ENCODE measurements at regions not wholly inside any gene's neighbourhood (a gene's known extent, or its start where the extent isn't known, plus 50 kb on each side); places are given as distances from the start of the nearest gene placed in this dataset.

GRCh38 chr21:28068455-28069358, 924.0 kb downstream of the LTN1 start:
- H3K4me1 Mint-ChIP-seq (ENCODE audit: low read depth, unreplicated experiment) = peaks cover 5% of the 10 kb centered on the region
- H3K4me1 ChIP-seq (ENCODE audit: insufficient read depth, low read length) = no peaks in the 10 kb centered on the region
- no peak overlapping the region for H3K27ac Mint-ChIP-seq (ENCODE audit: unreplicated experiment)
- H3K27me3 Mint-ChIP-seq (ENCODE audit: low read depth, unreplicated experiment) = no peaks in the 10 kb centered on the region
- no peaks in the 10 kb centered on the region for H3K9me3 ChIP-seq (ENCODE audit: insufficient read depth, low read depth, low read length)
- H2AFZ ChIP-seq (ENCODE audit: low read depth, low read length) = no peak overlapping the region
- no peak overlapping the region for H3K27ac ChIP-seq (ENCODE audit: low read depth, low read length)
- no peak overlapping the region for H3K9ac ChIP-seq (ENCODE audit: low read length)
- H3K79me2 ChIP-seq (ENCODE audit: insufficient read depth, low read length) = no peaks in the 10 kb centered on the region
- FAIRE-seq = no peak
- no peak for TF ChIP-seq CTCF (IDR thresholded peaks at IDR 0.05; ENCODE audit: insufficient read depth, low read depth, low read length)
- TF ChIP-seq EZH2 (IDR thresholded peaks at IDR 0.05; ENCODE audit: insufficient read depth, low read length) = no peak
- no peak overlapping the region for H3K4me3 Mint-ChIP-seq (ENCODE audit: unreplicated experiment)
- H3K4me3 ChIP-seq (ENCODE audit: insufficient read depth, low read depth, low read length) = no peak overlapping the region
- H3K36me3 Mint-ChIP-seq (ENCODE audit: low read depth, unreplicated experiment) = peaks cover 4% of the 10 kb centered on the region
- peak overlapping the region; percentile 51 for H3K4me2 ChIP-seq (ENCODE audit: low read length)
- DNase-seq (ENCODE audit: low read depth) = no peak
- H3K36me3 ChIP-seq (ENCODE audit: insufficient read depth, low read length) = no peaks in the 10 kb centered on the region
- peaks cover 11% of the 10 kb centered on the region for H3K9me3 Mint-ChIP-seq (ENCODE audit: unreplicated experiment)
- H3K27me3 ChIP-seq (ENCODE audit: insufficient read depth, low read length) = peaks cover 4% of the 10 kb centered on the region
- H4K20me1 ChIP-seq (ENCODE audit: insufficient read depth, low read length) = no peaks in the 10 kb centered on the region

- H3K4me3 ChIP-seq (ENCODE audit: insufficient read depth, low read depth, low read length) = no peak overlapping the region
- H3K4me1 ChIP-seq (ENCODE audit: insufficient read depth, low read length) = no peaks in the 10 kb centered on the region
- Mint-ChIP-seq H3K4me1 (ENCODE audit: low read depth, unreplicated experiment) (peaks cover 5% of the 10 kb centered on the region), H3K36me3 (ENCODE audit: low read depth, unreplicated experiment) (no peaks in the 10 kb centered on the region), H3K27me3 (ENCODE audit: low read depth, unreplicated experiment) (no peaks in the 10 kb centered on the region), H3K9me3 (ENCODE audit: unreplicated experiment) (no peaks in the 10 kb centered on the region), H3K4me3 (ENCODE audit: unreplicated experiment) (no peak overlapping the region), H3K27ac (ENCODE audit: unreplicated experiment) (no peak overlapping the region)
- H4K20me1 ChIP-seq (ENCODE audit: insufficient read depth, low read length) = no peaks in the 10 kb centered on the region
- DNase-seq (ENCODE audit: low read depth) (peak; percentile 1), FAIRE-seq (no peak)
- no peak overlapping the region for H3K9ac ChIP-seq (ENCODE audit: low read length)
- H3K36me3 ChIP-seq (ENCODE audit: insufficient read depth, low read length) = no peaks in the 10 kb centered on the region
- H3K9me3 ChIP-seq (ENCODE audit: insufficient read depth, low read depth, low read length) = no peaks in the 10 kb centered on the region
- H2AFZ ChIP-seq (ENCODE audit: low read depth, low read length) = no peak overlapping the region
- H3K4me2 ChIP-seq (ENCODE audit: low read length) = no peak overlapping the region
- H3K79me2 ChIP-seq (ENCODE audit: insufficient read depth, low read length) = no peaks in the 10 kb centered on the region
- H3K27ac ChIP-seq (ENCODE audit: low read depth, low read length) = no peak overlapping the region
- no peak for TF ChIP-seq EZH2 (IDR thresholded peaks at IDR 0.05; ENCODE audit: insufficient read depth, low read length)
- TF ChIP-seq CTCF (IDR thresholded peaks at IDR 0.05; ENCODE audit: insufficient read depth, low read depth, low read length) = no peak
- H3K27me3 ChIP-seq (ENCODE audit: insufficient read depth, low read length) = peaks cover 4% of the 10 kb centered on the region
Observed at GRCh38 chr21:28066596-28067387, 925.9 kb downstream of the LTN1 start.
